GM19238 (cell line): ENCODE measurements at regions not wholly inside any gene's neighbourhood (a gene's known extent, or its start where the extent isn't known, plus 50 kb on each side); places are given as distances from the start of the nearest gene placed in this dataset.

ENCODE experiments used
- DNase-seq: peaks from one replicate; pipeline ENCODE4 v3.0.0; 2011; ENCODE audit warnings: low spot score; ENCODE audit not compliant: insufficient read length

DNA sequence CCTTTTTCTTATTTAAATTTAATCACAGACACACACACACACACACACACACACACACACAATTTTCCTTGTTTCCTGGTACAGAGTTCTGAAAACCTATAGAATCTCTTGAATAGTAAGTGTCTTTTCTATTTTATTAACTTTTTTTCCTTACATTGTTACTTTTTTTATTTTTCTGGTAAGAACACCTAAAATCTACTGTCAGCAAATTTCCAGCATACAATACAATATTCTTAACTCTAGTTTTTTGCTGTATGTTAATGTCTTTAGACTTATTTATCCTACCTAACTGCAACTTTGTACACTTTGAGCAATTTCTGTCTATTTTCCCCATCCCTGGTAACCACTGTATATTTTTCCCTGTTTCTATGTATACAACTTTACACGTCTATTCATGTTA lies 1179.8 kb downstream of the SLITRK1 start:
- no peak for DNase-seq

DNA sequence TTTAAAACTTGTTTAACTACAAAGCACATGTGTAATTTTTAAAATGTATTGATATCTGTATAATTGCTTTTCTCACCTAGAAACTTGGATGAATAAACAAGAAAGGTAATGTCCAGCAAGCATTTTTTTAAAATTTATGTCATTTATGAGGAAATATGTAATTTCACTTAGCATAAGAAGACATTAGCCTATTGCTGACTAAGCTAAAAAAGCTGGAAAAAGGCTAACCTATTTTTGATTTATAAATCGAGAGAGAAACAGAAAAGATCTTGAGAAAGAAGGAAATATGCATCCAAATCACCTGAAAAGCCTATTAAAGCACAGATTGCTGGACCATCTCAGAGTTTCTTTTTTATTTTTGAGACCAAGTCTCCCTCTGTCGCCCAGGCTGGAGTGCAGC lies 1181.3 kb downstream of the SLITRK1 start:
- no peak for DNase-seq

GRCh38 chr13:82698941-82699340 lies 1183.3 kb downstream of the SLITRK1 start:
- no peak for DNase-seq

- DNase-seq = no peak
These were observed 1183.9 kb downstream of the SLITRK1 start for GRCh38 chr13:82698383-82698782.

- no peak for DNase-seq
These were observed 1188.7 kb downstream of the SLITRK1 start for GRCh38 chr13:82693607-82694006.

DNA sequence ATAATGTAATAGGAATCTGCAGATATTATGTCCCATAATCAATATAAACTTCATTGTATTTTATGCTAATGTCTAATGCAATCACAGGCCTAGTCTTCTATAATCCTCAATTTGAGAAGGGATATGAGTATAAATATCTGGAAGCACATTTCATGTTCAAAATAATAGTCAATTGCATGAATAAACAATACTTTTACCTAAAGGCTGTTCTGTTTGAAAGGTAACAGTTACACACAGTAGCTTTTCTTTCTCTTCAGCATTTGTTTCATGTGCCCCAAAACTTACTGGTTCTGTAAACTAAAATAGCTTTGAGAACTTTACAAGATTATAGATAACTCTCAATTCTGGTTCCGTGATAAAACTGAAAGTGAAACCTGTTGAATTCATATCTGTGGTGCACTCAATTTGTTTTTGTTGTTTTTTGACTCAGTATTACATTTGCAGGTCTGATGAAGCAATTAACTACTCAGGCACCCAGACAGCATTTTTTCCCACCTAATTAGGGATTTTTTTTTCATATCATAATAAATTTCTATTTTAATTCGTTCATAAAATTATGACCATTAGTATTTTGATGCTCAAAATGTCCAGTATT lies 1193.8 kb downstream of the SLITRK1 start:
- DNase-seq = no peak

- no peak for DNase-seq
These were observed 1194.4 kb downstream of the SLITRK1 start for GRCh38 chr13:82687884-82688283.

- DNase-seq = no peak
These were observed 1200.7 kb downstream of the SLITRK1 start for GRCh38 chr13:82681535-82681934.

DNA sequence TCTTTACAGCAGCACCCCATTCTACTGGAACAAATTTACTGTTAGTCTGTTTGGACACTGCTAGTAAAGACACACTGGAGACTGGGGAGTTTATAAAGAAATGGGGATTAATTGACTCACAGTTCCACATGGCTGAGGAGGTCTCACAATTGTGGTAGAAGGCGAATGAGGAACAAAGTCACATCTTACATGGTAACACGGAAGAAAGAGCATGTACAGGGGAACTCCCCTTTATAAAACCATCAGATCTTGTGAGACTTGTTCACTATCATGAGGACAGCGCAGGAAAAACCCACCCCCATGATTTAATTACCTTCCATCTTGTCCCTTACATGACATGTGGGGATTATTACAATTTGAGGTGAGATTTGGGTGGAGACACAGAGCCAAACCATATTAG lies 1204.2 kb downstream of the SLITRK1 start:
- DNase-seq = no peak

DNA sequence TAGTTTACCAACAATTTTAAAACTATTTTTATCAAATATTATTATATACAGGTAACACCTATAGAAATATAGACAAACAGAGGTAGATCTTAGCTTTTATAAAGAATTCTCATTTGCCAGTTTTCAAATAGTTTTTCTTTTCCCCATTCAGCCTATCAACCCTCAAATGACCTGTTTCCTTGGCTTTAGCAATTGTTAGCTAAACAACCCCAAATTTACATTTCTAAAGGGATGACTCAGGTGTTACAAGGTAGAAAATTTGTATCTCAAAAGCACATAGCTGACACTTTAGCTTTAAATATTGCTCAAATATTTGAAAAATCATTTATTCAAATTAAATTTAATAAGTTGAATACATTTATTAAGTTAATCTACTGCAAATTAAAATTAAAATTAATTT lies 1207.2 kb downstream of the SLITRK1 start:
- no peak for DNase-seq

- DNase-seq = no peak
These were observed 1207.7 kb downstream of the SLITRK1 start for GRCh38 chr13:82674546-82674945.

GRCh38 chr13:82672248-82672647 lies 1210.0 kb downstream of the SLITRK1 start:
- no peak for DNase-seq

DNA sequence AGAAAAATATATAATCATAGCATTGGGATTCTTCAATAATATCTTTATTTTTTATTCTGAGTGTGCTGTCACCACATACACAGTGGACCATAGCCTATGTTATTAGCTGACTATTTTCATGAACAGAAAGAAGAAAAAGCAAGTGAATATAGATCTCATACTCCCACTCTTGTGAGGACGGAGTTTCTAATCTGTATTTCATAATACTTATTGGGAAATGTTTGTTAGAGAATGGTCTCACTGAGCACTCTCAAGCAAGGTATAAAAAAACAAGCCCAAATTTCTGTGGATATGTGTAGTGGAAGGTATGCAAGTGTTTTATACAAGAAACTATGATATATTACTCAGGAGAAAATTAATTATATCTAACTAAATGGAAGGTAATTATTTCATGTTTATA lies 1218.1 kb downstream of the SLITRK1 start:
- no peak for DNase-seq

- no peak for DNase-seq
These were observed 1221.1 kb downstream of the SLITRK1 start for GRCh38 chr13:82661126-82661525.

DNA sequence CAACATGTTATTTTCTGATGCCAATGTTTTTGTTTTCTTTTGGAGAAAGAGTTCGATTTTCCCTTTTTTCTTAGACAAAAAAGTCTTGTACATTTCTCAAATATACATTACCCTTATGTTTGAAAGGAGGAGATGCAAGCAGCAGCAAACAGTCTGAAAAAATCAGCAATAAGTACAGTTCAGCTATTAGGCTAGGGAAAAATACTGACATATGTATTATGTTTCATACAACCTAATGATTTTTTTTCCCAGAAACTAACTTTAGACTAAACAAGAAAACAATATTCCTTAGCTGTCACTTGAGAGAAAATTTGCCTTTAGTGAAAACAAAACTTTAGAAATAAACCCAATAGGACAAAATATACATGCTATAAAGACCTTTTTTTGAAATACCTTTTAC lies 1223.5 kb downstream of the SLITRK1 start:
- DNase-seq = no peak

- DNase-seq = no peak
These were observed 1224.8 kb downstream of the SLITRK1 start for GRCh38 chr13:82657471-82657870.

- no peak for DNase-seq
These were observed 1227.1 kb downstream of the SLITRK1 start for GRCh38 chr13:82654861-82655855.

GRCh38 chr13:82654143-82654542 lies 1228.1 kb downstream of the SLITRK1 start:
- DNase-seq = no peak

- no peak for DNase-seq
These were observed 1234.7 kb downstream of the SLITRK1 start for GRCh38 chr13:82647540-82647939.

DNA sequence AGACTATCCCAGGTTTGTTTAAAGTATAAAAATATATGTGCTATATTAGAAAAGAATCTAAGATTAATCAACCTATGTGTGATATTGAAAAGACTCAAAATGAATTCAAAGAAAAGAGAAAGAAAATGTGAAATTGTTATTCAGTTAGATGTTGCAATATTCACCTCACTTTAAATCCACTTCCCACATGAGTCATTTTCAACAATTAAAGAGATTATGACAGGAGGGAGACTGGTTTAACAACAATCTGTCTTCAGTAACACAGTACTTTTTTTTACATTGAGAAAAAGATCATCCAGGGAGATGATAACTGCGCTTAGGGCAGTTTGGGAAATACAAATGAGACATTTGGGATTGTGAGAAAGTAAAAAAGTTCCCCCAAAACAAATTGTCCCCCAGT lies 1246.2 kb downstream of the SLITRK1 start:
- DNase-seq = no peak

- no peak for DNase-seq
These were observed 1247.3 kb downstream of the SLITRK1 start for GRCh38 chr13:82634946-82635345.

DNA sequence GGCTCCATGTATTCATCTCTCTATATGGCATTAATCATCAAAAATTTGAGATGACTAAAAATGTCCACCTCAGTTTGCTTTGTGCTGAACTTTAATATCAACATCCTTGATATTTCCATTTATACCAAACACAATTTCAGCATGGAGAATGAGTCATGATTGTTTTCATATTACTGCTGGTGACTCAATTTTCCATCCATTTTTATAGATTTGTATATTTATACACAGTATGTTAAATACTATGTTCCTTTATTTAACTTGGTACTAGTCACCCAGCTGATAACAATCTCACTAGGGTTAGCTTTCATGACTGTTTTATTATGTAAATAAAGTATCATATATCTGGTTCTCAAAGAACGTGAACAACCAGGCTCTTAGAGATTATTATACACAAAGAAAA lies 1255.1 kb downstream of the SLITRK1 start:
- DNase-seq = no peak

DNA sequence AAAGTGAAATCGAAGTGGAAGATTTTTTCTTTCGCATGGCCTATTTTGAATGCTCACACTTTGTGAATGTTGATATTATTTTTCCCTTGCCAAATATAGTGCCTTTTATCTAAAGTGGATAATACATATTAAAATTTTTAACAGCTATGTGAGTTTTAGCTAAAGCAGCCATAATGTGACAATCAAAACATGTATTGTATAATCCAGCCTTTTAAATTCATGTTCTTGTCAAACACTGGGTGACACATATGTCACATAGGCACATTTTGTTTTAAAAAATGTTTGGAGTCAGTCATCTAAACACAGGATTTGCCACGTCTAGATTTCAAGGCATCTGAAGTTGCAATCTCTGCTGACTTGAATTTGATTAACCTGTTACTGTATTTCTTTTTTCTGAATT lies 1256.6 kb downstream of the SLITRK1 start:
- DNase-seq = no peak
